ENCODE measurements at regions not wholly inside any gene's neighbourhood (a gene's known extent, or its start where the extent isn't known, plus 50 kb on each side); places are given as distances from the start of the nearest gene placed in this dataset.

DNA sequence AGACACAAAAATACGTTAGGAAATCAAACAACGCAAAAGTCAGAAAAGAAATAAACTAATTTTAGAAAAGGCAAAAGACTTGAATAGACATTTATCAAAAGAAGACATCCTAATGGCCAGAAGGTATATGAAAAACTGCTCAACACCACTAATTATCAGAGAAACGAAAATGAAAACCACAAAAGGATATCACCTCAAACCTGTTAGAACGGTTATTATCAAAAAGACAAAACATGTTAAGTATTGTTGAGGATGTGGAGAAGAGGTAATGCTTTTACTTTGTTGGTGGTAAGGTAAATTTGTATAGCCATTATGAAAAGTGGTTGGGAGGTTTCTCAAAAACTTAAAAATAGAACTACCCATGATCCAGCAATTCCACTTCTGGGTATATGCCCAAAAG lies 230.0 kb upstream of the RGMB start:
- TF ChIP-seq, protein P1, sequence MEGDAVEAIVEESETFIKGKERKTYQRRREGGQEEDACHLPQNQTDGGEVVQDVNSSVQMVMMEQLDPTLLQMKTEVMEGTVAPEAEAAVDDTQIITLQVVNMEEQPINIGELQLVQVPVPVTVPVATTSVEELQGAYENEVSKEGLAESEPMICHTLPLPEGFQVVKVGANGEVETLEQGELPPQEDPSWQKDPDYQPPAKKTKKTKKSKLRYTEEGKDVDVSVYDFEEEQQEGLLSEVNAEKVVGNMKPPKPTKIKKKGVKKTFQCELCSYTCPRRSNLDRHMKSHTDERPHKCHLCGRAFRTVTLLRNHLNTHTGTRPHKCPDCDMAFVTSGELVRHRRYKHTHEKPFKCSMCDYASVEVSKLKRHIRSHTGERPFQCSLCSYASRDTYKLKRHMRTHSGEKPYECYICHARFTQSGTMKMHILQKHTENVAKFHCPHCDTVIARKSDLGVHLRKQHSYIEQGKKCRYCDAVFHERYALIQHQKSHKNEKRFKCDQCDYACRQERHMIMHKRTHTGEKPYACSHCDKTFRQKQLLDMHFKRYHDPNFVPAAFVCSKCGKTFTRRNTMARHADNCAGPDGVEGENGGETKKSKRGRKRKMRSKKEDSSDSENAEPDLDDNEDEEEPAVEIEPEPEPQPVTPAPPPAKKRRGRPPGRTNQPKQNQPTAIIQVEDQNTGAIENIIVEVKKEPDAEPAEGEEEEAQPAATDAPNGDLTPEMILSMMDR (IDR thresholded peaks at IDR 0.05; ENCODE audit: control extremely low read depth in 1 of 3, insufficient read depth in 1 of 3, low read depth in 1 of 3, low read length in 3 of 3) = no peak
- TF ChIP-seq POLR2AphosphoS5 (IDR thresholded peaks at IDR 0.05; ENCODE audit: low read depth, low read length) = no peak
- TF ChIP-seq CBX8 (IDR thresholded peaks at IDR 0.05; ENCODE audit: borderline replicate concordance, low read depth, low read length) = no peak
- TF ChIP-seq EZH2 (IDR thresholded peaks at IDR 0.05; ENCODE audit: low read depth, low read length, severe bottlenecking) = no peak
- TF ChIP-seq EP300 (IDR thresholded peaks at IDR 0.05; ENCODE audit: borderline replicate concordance in 1 of 2, low read depth in 2 of 2, low read length in 2 of 2) = no peak

All from H1 (cell line).